ENCODE measurements at regions not wholly inside any gene's neighbourhood (a gene's known extent, or its start where the extent isn't known, plus 50 kb on each side); places are given as distances from the start of the nearest gene placed in this dataset.

- TF ChIP-seq CTCF (IDR thresholded peaks at IDR 0.05; ENCODE audit: insufficient read depth, low read length) (no peak), REST (IDR thresholded peaks at IDR 0.05; ENCODE audit: insufficient replicate concordance, low read depth) (no peak), POLR2AphosphoS5 (IDR thresholded peaks at IDR 0.05; ENCODE audit: low read depth) (no peak)
Measured at GRCh38 chr1:61000327-61000726, 82.0 kb upstream of the NFIA start.

All from HL-60 (cell line).